Ecto neural progenitor cell (in vitro differentiated cells): ENCODE measurements at regions not wholly inside any gene's neighbourhood (a gene's known extent, or its start where the extent isn't known, plus 50 kb on each side); places are given as distances from the start of the nearest gene placed in this dataset.
A peak's percentile ranks its signal among the peaks of the same experiment; 100 is the strongest.

Experiments used
- DNase-seq: peaks from one replicate; pipeline ENCODE4 v3.0.0-alpha.2; 2018; ENCODE audit warnings: low spot score

DNA sequence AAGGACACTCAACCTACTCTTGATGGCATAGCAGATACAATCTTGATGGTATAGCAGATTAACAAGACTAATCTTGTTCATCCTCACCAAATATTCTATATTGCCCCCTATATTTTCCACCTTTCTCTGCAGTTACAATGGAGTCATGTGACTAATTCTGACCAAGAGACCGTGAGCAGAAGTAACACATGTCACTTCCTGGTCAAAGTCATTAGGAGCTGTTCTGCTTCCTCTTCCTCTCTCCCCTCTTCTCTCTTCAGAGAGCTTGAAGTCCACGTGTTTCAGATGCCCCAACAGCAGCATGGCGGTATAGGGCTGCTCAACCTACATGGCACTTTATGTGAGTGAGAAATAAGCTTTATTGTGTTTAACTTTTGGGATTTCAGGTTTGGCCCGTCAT, 55.3 kb upstream of the ERCC4 start:
- DNase-seq = no peak

DNA sequence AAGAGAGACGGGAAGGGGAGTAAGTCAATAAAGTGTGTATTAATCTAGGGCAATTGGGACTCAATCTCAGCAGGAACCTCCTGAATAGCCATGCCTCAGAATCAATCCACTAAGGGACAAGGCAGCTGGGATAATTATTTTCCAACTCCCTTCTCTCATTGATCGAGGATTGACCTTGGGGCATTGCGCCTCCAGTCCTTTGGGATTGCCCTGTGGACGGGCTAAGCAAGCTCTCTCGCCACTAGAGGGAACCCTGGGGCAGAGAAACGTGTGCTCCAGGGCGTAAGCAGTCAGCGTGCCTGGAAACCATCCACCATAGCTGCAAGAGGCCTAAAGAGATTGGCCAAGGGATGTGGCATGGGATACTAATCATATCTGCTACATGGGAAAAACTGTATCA, 53.9 kb upstream of the ERCC4 start:
- DNase-seq = peak; percentile 69
